H9 (cell line): ENCODE measurements at regions not wholly inside any gene's neighbourhood (a gene's known extent, or its start where the extent isn't known, plus 50 kb on each side); places are given as distances from the start of the nearest gene placed in this dataset.

Experiments
- DNase-seq: peaks from one replicate; pipeline ENCODE4 v3.0.0-alpha.2; 2017
- H2AFZ ChIP-seq: one replicate; pipeline ENCODE4 v1.6.1; 2013; ENCODE audit warnings: mild to moderate bottlenecking, low read length, control low read depth, moderate library complexity
- H2AK5ac ChIP-seq: 2 replicates; pipeline ENCODE4 v1.6.1; 2013; ENCODE audit warnings: low read length, control low read depth, mixed read lengths; ENCODE audit not compliant: insufficient read length
- H2BK120ac ChIP-seq: one replicate; pipeline ENCODE4 v1.6.1; 2013; ENCODE audit warnings: low read depth, mild to moderate bottlenecking, low read length, control low read depth, inconsistent platforms; ENCODE audit not compliant: poor library complexity, severe bottlenecking
- H2BK12ac ChIP-seq: 2 replicates; pipeline ENCODE4 v1.6.1; 2013; ENCODE audit warnings: low read length, control low read depth, mixed read lengths, low read depth; ENCODE audit not compliant: insufficient read length
- H2BK15ac ChIP-seq: 2 replicates; pipeline ENCODE4 v1.6.1; 2013; ENCODE audit warnings: low read depth, low read length, control low read depth
- H2BK20ac ChIP-seq: one replicate; pipeline ENCODE4 v1.6.1; 2013; ENCODE audit warnings: low read depth, mild to moderate bottlenecking, low read length, control low read depth, inconsistent platforms; ENCODE audit not compliant: poor library complexity, severe bottlenecking
- H2BK5ac ChIP-seq: 2 replicates; pipeline ENCODE4 v1.6.1; 2013; ENCODE audit warnings: low read length, control low read depth, mixed read lengths; ENCODE audit not compliant: insufficient read length
- H3K14ac ChIP-seq: 2 replicates; pipeline ENCODE4 v1.6.1; 2013; ENCODE audit warnings: low read length, control low read depth; ENCODE audit not compliant: insufficient read depth
- H3K18ac ChIP-seq: 2 replicates; pipeline ENCODE4 v1.6.1; 2013; ENCODE audit warnings: low read depth, mild to moderate bottlenecking, mixed read lengths, low read length, control low read depth; ENCODE audit not compliant: insufficient read length
- H3K23ac ChIP-seq: 2 replicates; pipeline ENCODE4 v1.6.1; 2013; ENCODE audit warnings: low read length, control low read depth, mixed read lengths, low read depth; ENCODE audit not compliant: insufficient read length
- H3K23me2 ChIP-seq: 2 replicates; pipeline ENCODE4 v1.6.1; 2013; ENCODE audit warnings: low read depth, mild to moderate bottlenecking, mixed read lengths, low read length, control low read depth; ENCODE audit not compliant: insufficient read length, poor library complexity, severe bottlenecking
- H3K27ac ChIP-seq: 2 replicates; pipeline ENCODE4 v1.5.1; 2013; ENCODE audit warnings: low read length, control low read depth, mixed read lengths, low read depth; ENCODE audit not compliant: insufficient read length
- H3K27me3 ChIP-seq: 2 replicates; pipeline ENCODE4 v1.6.1; 2013; ENCODE audit warnings: low read length, control low read depth, inconsistent platforms; ENCODE audit not compliant: insufficient read depth
- H3K4ac ChIP-seq: 2 replicates; pipeline ENCODE4 v1.6.1; 2013; ENCODE audit warnings: low read depth, mild to moderate bottlenecking, control low read depth, inconsistent platforms, low read length, moderate library complexity
- H3K4me1 ChIP-seq: 2 replicates; pipeline ENCODE4 v1.6.1; 2013; ENCODE audit warnings: low read length, control low read depth, inconsistent platforms; ENCODE audit not compliant: insufficient read depth
- H3K4me2 ChIP-seq: 2 replicates; pipeline ENCODE4 v1.6.1; 2013; ENCODE audit warnings: low read length, control low read depth, mixed read lengths; ENCODE audit not compliant: insufficient read length, insufficient read depth
- H3K56ac ChIP-seq: 2 replicates; pipeline ENCODE4 v1.6.1; 2013; ENCODE audit warnings: low read depth, mild to moderate bottlenecking, mixed read lengths, low read length, control low read depth; ENCODE audit not compliant: insufficient read length
- H3K79me1 ChIP-seq: 2 replicates; pipeline ENCODE4 v1.6.1; 2013; ENCODE audit warnings: low read depth, mild to moderate bottlenecking, moderate library complexity, low read length, control low read depth, inconsistent platforms; ENCODE audit not compliant: insufficient read depth, poor library complexity, severe bottlenecking
- H3K79me2 ChIP-seq: 2 replicates; pipeline ENCODE4 v1.6.1; 2013; ENCODE audit warnings: low read length, control low read depth, inconsistent platforms; ENCODE audit not compliant: insufficient read depth
- H3K9ac ChIP-seq: 2 replicates; pipeline ENCODE4 v1.6.1; 2013; ENCODE audit warnings: low read length, control low read depth, mixed read lengths; ENCODE audit not compliant: insufficient read length; ENCODE audit errors: extremely low read depth
- H3K9me3 ChIP-seq: one replicate; pipeline ENCODE4 v1.6.1; 2013; ENCODE audit warnings: low read depth, low read length, inconsistent platforms; ENCODE audit not compliant: control insufficient read depth
- H3T11ph ChIP-seq: one replicate; pipeline ENCODE4 v1.6.1; 2013; ENCODE audit warnings: mild to moderate bottlenecking, low read length, control low read depth, inconsistent platforms
- H4K20me1 ChIP-seq: one replicate; pipeline ENCODE4 v1.6.1; 2013; ENCODE audit not compliant: control insufficient read depth, insufficient read length, insufficient read depth
- H4K5ac ChIP-seq: 2 replicates; pipeline ENCODE4 v1.6.1; 2013; ENCODE audit warnings: low read depth, mild to moderate bottlenecking, mixed read lengths, low read length, control low read depth; ENCODE audit not compliant: insufficient read length
- H4K8ac ChIP-seq: replicated peaks from 2 replicates; pipeline ENCODE4 v1.6.1; 2013; ENCODE audit warnings: low read length, control low read depth, mixed read lengths, low read depth; ENCODE audit not compliant: insufficient read length
- H4K91ac ChIP-seq: 2 replicates; pipeline ENCODE4 v1.6.1; 2013; ENCODE audit warnings: low read depth, mild to moderate bottlenecking, moderate library complexity, mixed read lengths, low read length, control low read depth; ENCODE audit not compliant: insufficient read length
- H3K27ac Mint-ChIP-seq, 3 experiments: 2 replicates in 2 of 3; 3 replicates in 1 of 3; pipeline ENCODE4 v1.8.0; 2020 to 2021; ENCODE audit warnings: mixed read lengths in 3 of 3, mild to moderate bottlenecking in 1 of 3, moderate library complexity in 1 of 3
- H3K27me3 Mint-ChIP-seq: 2 replicates; pipeline ENCODE4 v1.8.0; 2021; ENCODE audit warnings: low read depth, mild to moderate bottlenecking, moderate library complexity, mixed read lengths
- H3K36me3 Mint-ChIP-seq, 3 experiments: 2 replicates in 2 of 3; 3 replicates in 1 of 3; pipeline ENCODE4 v1.8.0; 2020 to 2021; ENCODE audit warnings: low read depth in 3 of 3, mixed read lengths in 3 of 3; ENCODE audit not compliant: insufficient read depth in 1 of 3
- H3K4me1 Mint-ChIP-seq, 2 experiments: 2 replicates each; pipeline ENCODE4 v1.8.0; 2020; ENCODE audit warnings: mixed read lengths in 2 of 2
- H3K4me3 Mint-ChIP-seq, 2 experiments: 2 replicates in 1 of 2; 3 replicates in 1 of 2; pipeline ENCODE4 v1.8.0; 2020 to 2021; ENCODE audit warnings: mild to moderate bottlenecking in 2 of 2, mixed read lengths in 2 of 2, moderate library complexity in 1 of 2
- H3K9me3 Mint-ChIP-seq, 2 experiments: 2 replicates in 1 of 2; 3 replicates in 1 of 2; pipeline ENCODE4 v1.8.0; 2020; ENCODE audit warnings: mild to moderate bottlenecking in 2 of 2, mixed read lengths in 2 of 2, moderate library complexity in 1 of 2
- WGBS: extraction: QIAGEN DNeasy Blood & Tissue Kit; methylation state at CpG from one replicate; pipeline ENCODE4 v1.1.7; 2013; ENCODE audit warnings: missing lambda C conversion rate, low lambda C conversion rate, mixed read lengths; ENCODE audit not compliant: insufficient read length; ENCODE audit errors: extremely low coverage; 5-methylcytosine and 5-hydroxymethylcytosine counted together
- TF ChIP-seq, protein P1 (sequence below): fragments of 200-600 bp; sonication (generic); conservative IDR thresholded peaks from 3 replicates; pipeline ENCODE4 v1.8.0; 2021; ENCODE audit warnings: antibody characterized with exemption, mild to moderate bottlenecking

DNA sequence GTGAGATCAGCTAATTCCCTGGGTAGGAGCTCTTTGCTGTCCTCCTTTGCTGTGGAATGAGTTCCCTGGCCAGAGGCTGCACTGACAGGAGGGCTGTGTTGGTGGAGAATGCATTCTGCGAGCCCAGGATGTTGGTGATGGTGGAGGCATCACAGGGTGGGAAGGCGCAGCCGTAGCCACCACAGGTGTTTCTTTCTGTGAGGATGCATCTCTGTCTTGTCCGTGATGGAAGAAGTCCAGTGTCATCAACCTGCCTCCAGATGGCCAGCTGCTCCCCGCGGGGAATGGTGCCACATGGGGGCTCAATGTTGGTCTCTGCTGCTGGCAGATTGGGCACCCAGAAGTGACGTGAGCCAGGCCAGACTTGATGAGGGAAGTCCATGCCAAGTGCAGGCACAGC, 972.1 kb downstream of the TBC1D22A start:
- no peak overlapping the region for H3K14ac ChIP-seq
- H3K23ac ChIP-seq: no peak overlapping the region
- no peaks in the 10 kb centered on the region for H3K9me3 ChIP-seq
- H3K18ac ChIP-seq: no peak overlapping the region
- H4K20me1 ChIP-seq: no peaks in the 10 kb centered on the region
- no peak overlapping the region for H2AFZ ChIP-seq
- H3K79me2 ChIP-seq: no peaks in the 10 kb centered on the region
- Mint-ChIP-seq H3K4me3 (no peak overlapping the region), H3K27me3 (peaks cover 10% of the 10 kb centered on the region), H3K4me1 (peaks cover 13 to 14% of the 10 kb centered on the region in 2 experiments), H3K27ac (no peak overlapping the region), H3K36me3 (peaks cover 11 to 22% (median 14%) of the 10 kb centered on the region in 3 experiments), H3K9me3 (peaks cover 18 to 21% of the 10 kb centered on the region in 2 experiments)
- no peaks in the 10 kb centered on the region for H3K23me2 ChIP-seq
- H3K4ac ChIP-seq: no peak overlapping the region
- H3K9ac ChIP-seq: no peak overlapping the region
- no peak overlapping the region for H2BK120ac ChIP-seq
- no CpG with 5 or more reads among the region's 7 CpGs for WGBS
- no peak overlapping the region for H2BK12ac ChIP-seq
- H2BK5ac ChIP-seq: no peak overlapping the region
- H3K27ac ChIP-seq: no peak overlapping the region
- H2BK15ac ChIP-seq: no peak overlapping the region
- H2BK20ac ChIP-seq: no peak overlapping the region
- H3K4me1 ChIP-seq: no peaks in the 10 kb centered on the region
- no peak overlapping the region for H4K91ac ChIP-seq
- no peak overlapping the region for H3K4me2 ChIP-seq
- H3T11ph ChIP-seq: no peak overlapping the region
- no peak for DNase-seq
- H3K56ac ChIP-seq: no peak overlapping the region
- H4K5ac ChIP-seq: no peak overlapping the region
- H3K27me3 ChIP-seq: no peaks in the 10 kb centered on the region
- TF ChIP-seq, protein P1, sequence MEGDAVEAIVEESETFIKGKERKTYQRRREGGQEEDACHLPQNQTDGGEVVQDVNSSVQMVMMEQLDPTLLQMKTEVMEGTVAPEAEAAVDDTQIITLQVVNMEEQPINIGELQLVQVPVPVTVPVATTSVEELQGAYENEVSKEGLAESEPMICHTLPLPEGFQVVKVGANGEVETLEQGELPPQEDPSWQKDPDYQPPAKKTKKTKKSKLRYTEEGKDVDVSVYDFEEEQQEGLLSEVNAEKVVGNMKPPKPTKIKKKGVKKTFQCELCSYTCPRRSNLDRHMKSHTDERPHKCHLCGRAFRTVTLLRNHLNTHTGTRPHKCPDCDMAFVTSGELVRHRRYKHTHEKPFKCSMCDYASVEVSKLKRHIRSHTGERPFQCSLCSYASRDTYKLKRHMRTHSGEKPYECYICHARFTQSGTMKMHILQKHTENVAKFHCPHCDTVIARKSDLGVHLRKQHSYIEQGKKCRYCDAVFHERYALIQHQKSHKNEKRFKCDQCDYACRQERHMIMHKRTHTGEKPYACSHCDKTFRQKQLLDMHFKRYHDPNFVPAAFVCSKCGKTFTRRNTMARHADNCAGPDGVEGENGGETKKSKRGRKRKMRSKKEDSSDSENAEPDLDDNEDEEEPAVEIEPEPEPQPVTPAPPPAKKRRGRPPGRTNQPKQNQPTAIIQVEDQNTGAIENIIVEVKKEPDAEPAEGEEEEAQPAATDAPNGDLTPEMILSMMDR: no peak
- H4K8ac ChIP-seq: no peak overlapping the region
- no peaks in the 10 kb centered on the region for H3K79me1 ChIP-seq
- no peak overlapping the region for H2AK5ac ChIP-seq
